Stimulated activated naive CD8-positive, alpha-beta T cell treated with anti-CD3 and anti-CD28 coated beads, Interleukin-15, Interleukin-2, amounts not matched to agents 100 ng/mL and 50 ng/mL, for 24 hours (primary cell): ENCODE measurements at regions not wholly inside any gene's neighbourhood (a gene's known extent, or its start where the extent isn't known, plus 50 kb on each side); places are given as distances from the start of the nearest gene placed in this dataset.
A peak's percentile ranks its signal among the peaks of the same experiment; 100 is the strongest.

Source experiments
- H3K27ac Mint-ChIP-seq: one replicate; pipeline ENCODE4 v1.8.0; 2021; ENCODE audit warnings: mild to moderate bottlenecking, mixed read lengths
- H3K27me3 Mint-ChIP-seq: one replicate; pipeline ENCODE4 v1.8.0; 2021; ENCODE audit warnings: mixed read lengths
- H3K36me3 Mint-ChIP-seq: one replicate; pipeline ENCODE4 v1.8.0; 2021; ENCODE audit warnings: low read depth, mixed read lengths
- H3K4me1 Mint-ChIP-seq: one replicate; pipeline ENCODE4 v1.8.0; 2021; ENCODE audit warnings: low read depth, mixed read lengths
- H3K4me3 Mint-ChIP-seq: one replicate; pipeline ENCODE4 v1.8.0; 2021; ENCODE audit warnings: mild to moderate bottlenecking, mixed read lengths
- H3K9me3 Mint-ChIP-seq: one replicate; pipeline ENCODE4 v1.8.0; 2021; ENCODE audit warnings: mixed read lengths

- H3K27me3 Mint-ChIP-seq = no peaks in the 10 kb centered on the region
- no peaks in the 10 kb centered on the region for H3K4me1 Mint-ChIP-seq
- H3K27ac Mint-ChIP-seq = no peak overlapping the region
- no peaks in the 10 kb centered on the region for H3K36me3 Mint-ChIP-seq
- H3K4me3 Mint-ChIP-seq = no peak overlapping the region
- H3K9me3 Mint-ChIP-seq = no peaks in the 10 kb centered on the region
Observed at GRCh38 chr2:57894381-57894780, 152.2 kb upstream of the VRK2 start.

DNA sequence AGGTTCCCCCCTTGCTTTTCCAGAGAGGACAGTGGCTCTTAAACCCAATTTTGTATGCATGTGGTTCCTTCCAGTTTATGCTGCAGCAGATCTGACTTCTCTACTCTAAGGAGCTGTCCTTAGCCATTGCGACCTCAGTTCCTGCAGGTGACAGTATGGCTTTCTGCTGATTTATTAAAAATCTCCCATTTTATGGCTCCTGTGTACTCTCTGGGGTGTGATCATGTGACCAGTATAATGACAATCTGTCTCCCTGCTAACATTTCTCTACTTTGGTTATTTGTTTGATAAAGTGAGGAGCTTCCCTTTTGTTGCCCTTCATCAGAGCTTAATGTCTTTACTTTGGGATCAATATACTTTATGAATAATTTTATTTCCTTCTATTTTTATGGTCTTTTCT is 148.7 kb upstream of the VRK2 start:
- H3K9me3 Mint-ChIP-seq = no peaks in the 10 kb centered on the region
- H3K36me3 Mint-ChIP-seq = no peaks in the 10 kb centered on the region
- H3K4me3 Mint-ChIP-seq = no peak overlapping the region
- no peaks in the 10 kb centered on the region for H3K4me1 Mint-ChIP-seq
- H3K27ac Mint-ChIP-seq = no peak overlapping the region
- no peaks in the 10 kb centered on the region for H3K27me3 Mint-ChIP-seq

GRCh38 chr2:57899898-57900297 is 146.7 kb upstream of the VRK2 start:
- no peaks in the 10 kb centered on the region for H3K36me3 Mint-ChIP-seq
- no peak overlapping the region for H3K4me3 Mint-ChIP-seq
- no peaks in the 10 kb centered on the region for H3K4me1 Mint-ChIP-seq
- no peaks in the 10 kb centered on the region for H3K27me3 Mint-ChIP-seq
- H3K27ac Mint-ChIP-seq = no peak overlapping the region
- no peaks in the 10 kb centered on the region for H3K9me3 Mint-ChIP-seq

GRCh38 chr2:57902578-57902977 is 144.0 kb upstream of the VRK2 start:
- Mint-ChIP-seq H3K36me3 (no peaks in the 10 kb centered on the region), H3K27me3 (no peaks in the 10 kb centered on the region), H3K4me3 (no peak overlapping the region), H3K4me1 (peaks cover 10% of the 10 kb centered on the region), H3K9me3 (no peaks in the 10 kb centered on the region), H3K27ac (no peak overlapping the region)

- Mint-ChIP-seq H3K4me3 (no peak overlapping the region), H3K27me3 (no peaks in the 10 kb centered on the region), H3K27ac (no peak overlapping the region), H3K4me1 (peaks cover 30% of the 10 kb centered on the region), H3K36me3 (no peaks in the 10 kb centered on the region), H3K9me3 (no peaks in the 10 kb centered on the region)
Observed at GRCh38 chr2:57906152-57906732, 140.4 kb upstream of the VRK2 start.

GRCh38 chr2:57907411-57907810 is 139.2 kb upstream of the VRK2 start:
- Mint-ChIP-seq H3K27me3 (no peaks in the 10 kb centered on the region), H3K9me3 (no peaks in the 10 kb centered on the region), H3K4me1 (peaks cover 30% of the 10 kb centered on the region), H3K36me3 (no peaks in the 10 kb centered on the region), H3K27ac (peak overlapping the region; percentile 43), H3K4me3 (no peak overlapping the region)

GRCh38 chr2:57908736-57909161 is 137.9 kb upstream of the VRK2 start:
- Mint-ChIP-seq H3K36me3 (no peaks in the 10 kb centered on the region), H3K27me3 (no peaks in the 10 kb centered on the region), H3K9me3 (no peaks in the 10 kb centered on the region), H3K27ac (peak overlapping the region; percentile 84), H3K4me1 (peaks cover 30% of the 10 kb centered on the region), H3K4me3 (no peak overlapping the region)

DNA sequence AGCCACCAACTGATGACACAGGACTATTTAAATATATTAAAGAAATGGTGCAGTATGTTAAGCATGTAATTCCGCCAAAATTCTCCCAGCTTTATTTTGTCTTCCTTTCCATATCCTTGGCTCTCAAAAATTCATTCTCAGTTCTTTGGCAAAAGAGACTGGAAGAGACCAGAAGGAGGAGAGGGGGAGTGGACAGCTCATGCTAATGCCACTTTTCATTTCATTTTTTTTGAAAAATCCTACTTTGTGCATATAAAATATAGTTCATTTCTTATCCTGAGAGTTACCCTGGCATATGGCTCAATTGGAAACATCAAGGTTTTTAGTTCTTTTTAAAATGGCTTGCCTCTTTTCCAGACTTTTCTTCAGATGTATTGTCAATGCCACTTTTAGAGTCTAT is 128.5 kb upstream of the VRK2 start:
- Mint-ChIP-seq H3K4me1 (peaks cover 8% of the 10 kb centered on the region), H3K27me3 (no peaks in the 10 kb centered on the region), H3K36me3 (no peaks in the 10 kb centered on the region), H3K27ac (no peak overlapping the region), H3K4me3 (no peak overlapping the region), H3K9me3 (no peaks in the 10 kb centered on the region)

- Mint-ChIP-seq H3K27me3 (no peaks in the 10 kb centered on the region), H3K4me1 (peaks cover 12% of the 10 kb centered on the region), H3K36me3 (no peaks in the 10 kb centered on the region), H3K9me3 (peaks cover 15% of the 10 kb centered on the region), H3K4me3 (no peak overlapping the region), H3K27ac (no peak overlapping the region)
Observed at GRCh38 chr2:57920342-57920939, 126.2 kb upstream of the VRK2 start.

DNA sequence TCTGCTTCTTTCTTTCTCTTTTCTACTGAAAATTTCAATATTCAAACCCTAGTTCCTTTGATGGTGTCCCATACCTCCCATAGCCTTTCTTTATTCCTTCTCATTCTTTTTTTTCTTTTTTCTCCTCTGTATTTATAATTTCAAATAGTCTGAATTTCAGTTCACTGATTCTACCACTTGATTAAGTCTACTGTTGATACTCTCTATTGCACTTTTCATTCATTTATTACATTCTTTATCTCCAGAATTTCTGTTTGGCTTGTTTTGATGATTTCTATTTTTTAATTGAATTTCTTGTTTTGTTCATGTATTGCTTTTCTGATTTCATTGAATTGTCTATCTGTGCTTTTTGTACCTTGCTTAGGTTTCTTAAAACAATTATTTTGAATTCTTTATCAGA is 111.9 kb upstream of the VRK2 start:
- Mint-ChIP-seq H3K4me3 (no peak overlapping the region), H3K4me1 (no peaks in the 10 kb centered on the region), H3K27me3 (no peaks in the 10 kb centered on the region), H3K36me3 (peaks cover 17% of the 10 kb centered on the region), H3K9me3 (peaks cover 45% of the 10 kb centered on the region), H3K27ac (no peak overlapping the region)

DNA sequence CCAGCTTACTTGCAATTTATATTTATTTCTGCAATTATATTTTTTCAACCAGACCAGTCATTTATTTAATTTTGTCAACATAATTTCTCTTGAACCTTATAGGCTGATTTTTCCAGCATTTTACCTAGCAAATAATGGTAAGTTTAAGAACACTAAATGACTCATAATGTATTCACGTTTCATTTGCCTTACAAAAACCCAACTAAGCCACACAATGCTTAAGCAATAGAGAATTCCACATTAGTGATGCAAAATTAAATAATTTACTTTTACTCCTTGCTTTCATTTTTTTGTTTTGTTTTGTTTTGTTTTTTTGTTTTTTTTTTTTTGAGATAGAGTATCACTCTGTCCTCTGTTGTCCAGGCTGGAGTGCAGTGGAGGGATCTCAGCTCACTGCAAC is 110.4 kb upstream of the VRK2 start:
- no peaks in the 10 kb centered on the region for H3K4me1 Mint-ChIP-seq
- H3K27me3 Mint-ChIP-seq = no peaks in the 10 kb centered on the region
- H3K4me3 Mint-ChIP-seq = no peak overlapping the region
- peaks cover 42% of the 10 kb centered on the region for H3K9me3 Mint-ChIP-seq
- no peak overlapping the region for H3K27ac Mint-ChIP-seq
- H3K36me3 Mint-ChIP-seq = peaks cover 17% of the 10 kb centered on the region

GRCh38 chr2:57937456-57937855 is 109.2 kb upstream of the VRK2 start:
- H3K4me3 Mint-ChIP-seq = no peak overlapping the region
- H3K36me3 Mint-ChIP-seq = peaks cover 17% of the 10 kb centered on the region
- no peaks in the 10 kb centered on the region for H3K27me3 Mint-ChIP-seq
- H3K9me3 Mint-ChIP-seq = peaks cover 34% of the 10 kb centered on the region
- H3K27ac Mint-ChIP-seq = no peak overlapping the region
- H3K4me1 Mint-ChIP-seq = no peaks in the 10 kb centered on the region

- H3K9me3 Mint-ChIP-seq = peaks cover 5% of the 10 kb centered on the region
- H3K36me3 Mint-ChIP-seq = peaks cover 4% of the 10 kb centered on the region
- H3K4me1 Mint-ChIP-seq = no peaks in the 10 kb centered on the region
- no peaks in the 10 kb centered on the region for H3K27me3 Mint-ChIP-seq
- H3K4me3 Mint-ChIP-seq = no peak overlapping the region
- H3K27ac Mint-ChIP-seq = no peak overlapping the region
Observed at GRCh38 chr2:57941816-57942215, 104.8 kb upstream of the VRK2 start.

GRCh38 chr2:57943315-57943714 is 103.3 kb upstream of the VRK2 start:
- Mint-ChIP-seq H3K4me1 (no peaks in the 10 kb centered on the region), H3K27me3 (no peaks in the 10 kb centered on the region), H3K4me3 (no peak overlapping the region), H3K36me3 (peaks cover 4% of the 10 kb centered on the region), H3K9me3 (peaks cover 5% of the 10 kb centered on the region), H3K27ac (no peak overlapping the region)

- Mint-ChIP-seq H3K27ac (no peak overlapping the region), H3K9me3 (no peaks in the 10 kb centered on the region), H3K36me3 (no peaks in the 10 kb centered on the region), H3K4me3 (no peak overlapping the region), H3K4me1 (no peaks in the 10 kb centered on the region), H3K27me3 (no peaks in the 10 kb centered on the region)
Observed at GRCh38 chr2:57947398-57947797, 99.2 kb upstream of the VRK2 start.

- H3K27me3 Mint-ChIP-seq = no peaks in the 10 kb centered on the region
- no peaks in the 10 kb centered on the region for H3K4me1 Mint-ChIP-seq
- no peaks in the 10 kb centered on the region for H3K9me3 Mint-ChIP-seq
- no peaks in the 10 kb centered on the region for H3K36me3 Mint-ChIP-seq
- H3K27ac Mint-ChIP-seq = no peak overlapping the region
- no peak overlapping the region for H3K4me3 Mint-ChIP-seq
Observed at GRCh38 chr2:57954020-57954419, 92.6 kb upstream of the VRK2 start.
